OCI-LY3 (cell line): ENCODE measurements at regions not wholly inside any gene's neighbourhood (a gene's known extent, or its start where the extent isn't known, plus 50 kb on each side); places are given as distances from the start of the nearest gene placed in this dataset.

Experiments used
- H2AFZ ChIP-seq: fragments of 200-600, 300-600 bp; shearing (Covaris generic); 2 replicates; pipeline ENCODE4 v1.6.0; 2014; ENCODE audit warnings: antibody characterized with exemption, low read depth, low read length
- H3K27ac ChIP-seq: fragments of 200-600, 300-600 bp; sonication (generic); 2 replicates; pipeline ENCODE4 v1.5.1; 2014; ENCODE audit warnings: mild to moderate bottlenecking, low read length, moderate library complexity, mixed read lengths
- H3K27me3 ChIP-seq: fragments of 200-600, 300-600 bp; sonication (generic); 2 replicates; pipeline ENCODE4 v1.6.1; 2014; ENCODE audit warnings: low read depth, low read length, mixed read lengths
- H3K36me3 ChIP-seq: fragments of 200-600, 300-600 bp; sonication (generic); replicated peaks from 2 replicates; pipeline ENCODE3; 2014; ENCODE audit warnings: low read depth, low read length, mixed read lengths
- H3K4me1 ChIP-seq: fragments of 300-600, 200-600 bp; sonication (generic); 2 replicates; pipeline ENCODE4 v1.6.1; 2014; ENCODE audit warnings: low read length, mixed read lengths
- H3K4me2 ChIP-seq: fragments of 200-600, 300-600 bp; sonication (generic); 2 replicates; pipeline ENCODE4 v1.6.1; 2014; ENCODE audit warnings: low read length, mixed read lengths
- H3K4me3 ChIP-seq: fragments of 300-600, 200-600 bp; sonication (generic); 2 replicates; pipeline ENCODE4 v1.5.1; 2014; ENCODE audit warnings: antibody characterized with exemption, mild to moderate bottlenecking, low read length, moderate library complexity
- H3K79me2 ChIP-seq: fragments of 300-600, 200-600 bp; shearing (Covaris generic); 2 replicates; pipeline ENCODE4 v1.6.1; 2014; ENCODE audit warnings: mild to moderate bottlenecking, low read length, mixed read lengths
- H3K9ac ChIP-seq: fragments of 300-600, 200-600 bp; shearing (Covaris generic); 2 replicates; pipeline ENCODE4 v1.6.0; 2014; ENCODE audit warnings: mild to moderate bottlenecking, low read length, moderate library complexity
- H3K9me3 ChIP-seq: fragments of 200-600, 300-600 bp; shearing (Covaris generic); 2 replicates; pipeline ENCODE4 v1.6.1; 2014; ENCODE audit warnings: low read length, mixed read lengths; ENCODE audit not compliant: insufficient read depth
- H4K20me1 ChIP-seq: fragments of 200-600, 300-600 bp; sonication (generic); 2 replicates; pipeline ENCODE4 v1.6.1; 2016; ENCODE audit warnings: low read length, mixed read lengths; ENCODE audit not compliant: insufficient read depth
- CTCF ChIP-seq: fragments of 200-600, 300-600 bp; sonication (generic); IDR thresholded peaks from 2 replicates; pipeline ENCODE4 v1.5.1; 2014; ENCODE audit warnings: antibody characterized with exemption, low read length, low read depth
- EZH2phosphoT487 ChIP-seq: fragments of 200-600 bp; shearing (Covaris generic); IDR thresholded peaks from 2 replicates; pipeline ENCODE4 v1.6.1; 2018; ENCODE audit warnings: antibody characterized with exemption, mixed run types, low read depth

GRCh38 chr12:16119618-16120415 is 157.7 kb downstream of the SLC15A5 start:
- Histone ChIP-seq H3K79me2 (no peaks in the 10 kb centered on the region), H3K4me1 (peaks cover 9% of the 10 kb centered on the region)

GRCh38 chr12:16118586-16118985 is 158.9 kb downstream of the SLC15A5 start:
- H3K79me2 ChIP-seq, result no peaks in the 10 kb centered on the region
- H3K4me3 ChIP-seq, result no peak overlapping the region
- H2AFZ ChIP-seq, result no peak overlapping the region
- no peak overlapping the region for H3K9ac ChIP-seq
- H3K27me3 ChIP-seq, result no peaks in the 10 kb centered on the region
- no peak overlapping the region for H3K4me2 ChIP-seq
- H3K27ac ChIP-seq, result no peak overlapping the region
- no peaks in the 10 kb centered on the region for H4K20me1 ChIP-seq
- H3K9me3 ChIP-seq, result no peaks in the 10 kb centered on the region
- H3K36me3 ChIP-seq, result no peaks in the 10 kb centered on the region
- TF ChIP-seq EZH2phosphoT487 (no peak), CTCF (no peak)
- H3K4me1 ChIP-seq, result peaks cover 9% of the 10 kb centered on the region

More at GRCh38 chr12:16119618-16120415, 157.7 kb downstream of the SLC15A5 start:
- Histone ChIP-seq H3K9me3 (no peaks in the 10 kb centered on the region), H3K36me3 (no peaks in the 10 kb centered on the region), H3K27me3 (no peaks in the 10 kb centered on the region), H3K27ac (no peak overlapping the region), H2AFZ (no peak overlapping the region), H3K9ac (no peak overlapping the region), H4K20me1 (no peaks in the 10 kb centered on the region), H3K4me3 (no peak overlapping the region), H3K4me2 (no peak overlapping the region)
- TF ChIP-seq CTCF (no peak), EZH2phosphoT487 (no peak)

- H3K27ac ChIP-seq, result no peak overlapping the region
- no peak overlapping the region for H3K4me2 ChIP-seq
Measured at GRCh38 chr12:16112612-16113560, 164.6 kb downstream of the SLC15A5 start.

More at GRCh38 chr12:16112612-16113560, 164.6 kb downstream of the SLC15A5 start:
- H3K4me3 ChIP-seq, result no peak overlapping the region
- H3K9ac ChIP-seq, result no peak overlapping the region
- no peaks in the 10 kb centered on the region for H3K4me1 ChIP-seq
- no peak for TF ChIP-seq EZH2phosphoT487
- no peak for TF ChIP-seq CTCF
- H3K36me3 ChIP-seq, result no peaks in the 10 kb centered on the region
- no peaks in the 10 kb centered on the region for H3K9me3 ChIP-seq
- H4K20me1 ChIP-seq, result no peaks in the 10 kb centered on the region
- H3K79me2 ChIP-seq, result no peaks in the 10 kb centered on the region
- H3K27me3 ChIP-seq, result no peaks in the 10 kb centered on the region
- no peak overlapping the region for H2AFZ ChIP-seq
